H54 (cell line): ENCODE measurements at regions not wholly inside any gene's neighbourhood (a gene's known extent, or its start where the extent isn't known, plus 50 kb on each side); places are given as distances from the start of the nearest gene placed in this dataset.
A peak's percentile ranks its signal among the peaks of the same experiment; 100 is the strongest.

Experiments used
- DNase-seq: peaks from one replicate; pipeline ENCODE4 v3.0.0; 2011; ENCODE audit warnings: low spot score, mixed read lengths; ENCODE audit not compliant: insufficient read length
- FAIRE-seq: peaks from 3 replicates; lab custom pipeline; 2011; peaks lifted over from hg19 to GRCh38; lab: Jason Lieb, UNC
- POLR2A ChIP-seq: IDR thresholded peaks from 2 replicates; pipeline ENCODE4 v1.6.1; 2011; ENCODE audit warnings: low read depth, mild to moderate bottlenecking, low read length

DNA sequence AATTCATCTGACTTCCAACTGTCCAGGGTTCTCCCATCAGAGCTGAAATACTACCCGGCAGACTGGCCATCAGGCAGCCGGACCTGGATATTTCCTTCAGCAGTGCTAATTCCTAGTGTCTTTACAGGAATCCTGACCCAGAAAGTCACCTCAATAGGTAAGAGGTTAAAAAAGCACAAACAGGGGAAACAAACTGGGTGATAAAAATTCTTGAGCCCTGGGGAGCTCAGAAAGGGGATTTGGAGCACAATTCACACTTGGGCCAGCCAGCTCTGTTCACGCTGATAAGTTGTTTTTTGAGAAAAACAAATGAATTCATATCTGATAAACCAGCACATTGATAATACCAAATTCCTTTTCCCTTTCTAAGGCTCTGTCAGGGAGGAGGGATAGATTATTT is 104.0 kb downstream of the EDN1 start:
- TF ChIP-seq POLR2A = no peak
- no peak for DNase-seq
- no peak for FAIRE-seq

DNA sequence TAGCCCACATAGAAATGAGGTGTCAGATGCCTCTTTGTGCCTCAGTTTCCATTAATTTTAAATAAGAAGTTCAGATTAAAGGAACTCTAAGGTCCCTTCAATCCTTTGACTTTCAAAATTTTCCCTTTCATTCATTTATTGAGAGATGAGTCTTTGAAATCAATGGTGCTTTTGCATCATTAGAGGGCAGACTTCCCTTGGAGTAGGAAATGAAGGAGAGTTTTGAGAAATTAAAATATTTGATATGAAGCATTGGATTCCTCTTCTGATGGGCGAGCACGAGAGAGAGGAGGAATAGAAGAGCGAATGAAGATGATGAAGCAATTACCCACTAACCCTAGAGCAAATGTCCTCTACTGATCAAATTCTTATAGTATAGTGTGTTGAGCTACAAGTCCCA is 105.7 kb downstream of the EDN1 start:
- DNase-seq (no peak), FAIRE-seq (no peak)
- no peak for TF ChIP-seq POLR2A

DNA sequence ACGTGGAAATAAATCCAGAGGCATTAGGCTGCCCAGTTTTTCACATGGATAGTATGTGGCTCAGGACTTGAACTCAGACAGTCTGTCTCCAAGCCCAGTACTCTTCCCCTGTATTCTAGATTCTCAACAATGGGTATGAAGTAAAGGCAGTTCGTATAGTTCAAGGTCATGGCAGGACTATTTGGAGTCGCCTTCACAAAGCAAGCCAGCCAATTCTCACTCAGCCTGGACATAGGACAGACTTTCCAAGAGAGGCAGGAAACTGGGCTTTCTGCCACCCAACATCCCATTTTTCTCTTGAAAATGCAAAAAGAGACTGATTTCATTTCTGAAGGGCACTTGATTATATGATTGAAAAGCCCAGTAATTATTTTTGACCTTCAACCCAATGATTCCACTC is 111.0 kb downstream of the EDN1 start:
- FAIRE-seq = no peak
- no peak for TF ChIP-seq POLR2A
- DNase-seq = no peak

DNA sequence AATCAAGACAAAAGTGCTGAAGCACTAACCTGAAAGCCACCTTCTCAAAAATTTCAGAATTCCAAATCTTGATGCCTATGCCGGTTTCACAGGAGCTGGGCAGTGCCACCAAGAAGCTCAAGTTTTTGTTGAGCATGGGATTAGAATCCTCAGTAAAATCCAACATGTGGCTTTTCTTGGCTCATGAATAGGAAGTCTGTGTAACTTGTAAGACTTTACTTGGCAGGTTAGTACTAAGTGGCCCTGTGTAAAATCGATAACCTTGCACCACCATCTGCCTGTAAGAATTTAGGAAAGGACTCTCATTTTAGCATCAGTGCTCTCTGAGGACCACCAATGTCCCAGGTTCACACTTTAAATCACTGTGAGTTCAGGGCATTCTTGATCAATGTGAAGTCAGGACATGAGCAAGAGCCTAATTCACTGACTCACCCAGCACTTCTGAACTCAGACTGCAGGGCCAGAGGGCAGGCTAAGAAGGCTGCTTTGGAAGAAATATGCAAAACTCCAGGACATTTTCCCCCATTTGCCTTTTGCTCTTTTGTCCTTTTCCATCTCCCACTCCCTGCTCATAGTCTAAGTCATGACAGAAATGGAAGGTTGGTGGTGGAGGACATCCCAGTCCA is 113.2 kb downstream of the EDN1 start:
- no peak for TF ChIP-seq POLR2A

DNA sequence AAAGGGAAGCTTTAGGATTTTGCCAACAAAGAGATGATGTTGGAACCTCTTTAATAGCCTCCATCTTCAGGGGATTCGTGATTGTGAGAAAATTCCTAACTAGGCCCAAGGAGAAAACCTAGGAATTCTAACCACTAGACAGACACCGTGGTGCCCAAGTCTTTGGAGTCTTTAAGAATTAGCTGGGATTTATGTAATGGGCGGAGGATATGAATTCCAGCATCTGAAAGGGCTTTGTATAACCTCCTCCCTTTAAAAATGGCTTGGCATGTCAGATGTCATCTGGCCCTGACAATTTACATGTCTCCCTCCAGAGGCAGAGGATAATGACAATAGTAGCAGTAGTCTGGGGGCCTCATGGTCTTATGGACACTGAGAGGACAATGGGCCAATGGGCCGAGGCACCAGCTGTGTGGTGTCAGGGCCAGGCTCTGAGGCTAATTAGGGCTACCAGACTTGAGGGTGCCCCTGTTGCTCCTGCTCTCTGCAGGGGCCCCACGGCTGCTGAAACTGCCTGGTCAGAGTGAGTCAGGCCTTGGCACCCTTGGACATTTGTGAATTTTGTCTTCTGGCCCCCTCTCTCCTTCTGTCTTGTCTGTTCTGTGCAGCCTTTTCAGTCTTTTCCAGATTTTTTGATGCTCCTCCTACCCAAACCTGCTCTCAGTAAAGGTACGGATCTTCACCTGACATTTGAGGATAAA is 113.9 kb downstream of the EDN1 start:
- no peak for TF ChIP-seq POLR2A
- peak; percentile 23 for DNase-seq
- peak; percentile 88 for FAIRE-seq

More for the DNA sequence above, 113.2 kb downstream of the EDN1 start:
- peak; percentile 99 for FAIRE-seq
- peak; percentile 39 for DNase-seq

DNA sequence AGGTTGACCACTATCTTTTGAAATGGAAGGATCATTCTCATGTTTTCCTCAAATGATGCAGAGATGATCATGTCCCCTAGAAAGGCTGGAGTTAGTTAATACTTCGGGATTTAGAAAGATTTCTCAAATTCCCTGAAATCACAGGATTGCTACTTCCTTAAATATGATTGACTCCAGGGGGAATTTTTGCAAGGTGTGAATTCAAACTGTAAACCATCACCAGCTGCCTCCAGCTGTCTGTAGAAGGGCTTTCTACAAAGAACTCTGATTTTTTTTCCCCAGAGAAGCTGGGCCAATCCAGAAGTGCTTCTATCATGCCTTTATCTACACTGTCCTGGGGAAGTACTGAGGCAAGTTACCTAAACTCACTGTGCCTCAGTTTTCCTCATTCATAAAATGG is 114.5 kb downstream of the EDN1 start:
- TF ChIP-seq POLR2A = no peak
- DNase-seq = no peak
- FAIRE-seq = no peak

DNA sequence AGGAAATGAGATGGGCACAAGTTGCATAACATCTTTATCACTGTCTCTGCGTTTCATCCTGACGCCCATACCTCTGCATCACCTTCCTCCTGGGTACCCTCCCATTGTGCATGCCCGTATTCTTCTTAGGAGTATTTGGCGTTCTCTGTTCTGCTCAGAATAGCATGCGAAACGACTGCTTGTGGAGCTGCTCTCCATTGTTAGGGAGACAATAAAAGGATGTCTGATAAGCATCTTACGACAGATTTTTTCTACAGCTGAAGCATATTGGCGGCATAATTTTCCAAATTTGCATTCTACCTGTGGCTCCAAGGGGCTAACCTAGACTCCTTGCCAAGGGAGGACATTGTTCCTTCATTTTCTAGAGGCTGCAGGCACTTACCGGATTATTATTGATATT is 118.6 kb downstream of the EDN1 start:
- FAIRE-seq (no peak), DNase-seq (no peak)
- TF ChIP-seq POLR2A = no peak

DNA sequence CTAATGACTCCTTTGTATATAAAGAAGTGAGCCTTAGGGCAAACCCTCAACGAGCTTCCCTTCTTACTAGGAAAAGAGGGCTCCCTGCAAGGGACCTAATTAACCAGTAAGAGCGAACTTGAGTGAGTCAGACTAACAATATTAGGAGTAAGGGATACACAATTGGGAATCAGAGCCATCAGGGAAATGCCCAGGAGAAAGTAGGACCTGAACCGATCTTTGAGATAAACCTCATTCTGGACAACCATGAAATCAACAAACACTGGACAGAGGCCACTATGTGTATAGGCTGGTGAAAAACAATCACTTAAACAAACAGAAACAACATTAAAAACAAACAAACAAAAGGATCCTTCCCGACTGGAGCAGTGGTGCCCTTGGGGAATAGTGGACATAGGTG is 120.8 kb downstream of the EDN1 start:
- FAIRE-seq (no peak), DNase-seq (no peak)
- TF ChIP-seq POLR2A = no peak

DNA sequence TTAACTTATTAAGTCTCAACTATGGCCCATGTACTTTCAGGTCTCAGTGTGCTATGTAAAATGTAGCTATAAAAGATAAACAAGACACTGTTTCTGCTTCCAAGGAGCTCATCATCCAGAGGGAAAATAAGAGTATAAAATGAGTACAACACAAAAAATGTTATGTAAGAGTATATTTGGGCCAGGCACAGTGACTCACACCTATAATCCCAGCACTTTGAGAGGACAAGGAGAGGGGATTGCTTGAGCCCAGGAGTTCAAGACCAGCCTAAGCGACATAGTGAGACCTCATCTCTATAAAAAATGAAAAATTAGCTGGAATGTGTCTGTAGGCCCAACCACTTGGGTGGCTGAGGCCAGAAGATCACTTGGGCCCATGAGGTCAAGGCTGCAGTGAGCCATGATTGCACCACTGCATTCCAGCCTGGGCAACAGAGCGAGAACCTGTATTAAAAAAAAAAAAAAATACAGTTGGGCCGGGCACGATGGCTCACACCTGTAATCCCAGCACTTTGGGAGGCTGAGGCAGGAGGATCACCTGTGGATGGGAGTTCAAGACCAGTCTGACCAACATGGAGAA is 124.0 kb downstream of the EDN1 start:
- peak; percentile 57 for FAIRE-seq
- DNase-seq = no peak
- no peak for TF ChIP-seq POLR2A

DNA sequence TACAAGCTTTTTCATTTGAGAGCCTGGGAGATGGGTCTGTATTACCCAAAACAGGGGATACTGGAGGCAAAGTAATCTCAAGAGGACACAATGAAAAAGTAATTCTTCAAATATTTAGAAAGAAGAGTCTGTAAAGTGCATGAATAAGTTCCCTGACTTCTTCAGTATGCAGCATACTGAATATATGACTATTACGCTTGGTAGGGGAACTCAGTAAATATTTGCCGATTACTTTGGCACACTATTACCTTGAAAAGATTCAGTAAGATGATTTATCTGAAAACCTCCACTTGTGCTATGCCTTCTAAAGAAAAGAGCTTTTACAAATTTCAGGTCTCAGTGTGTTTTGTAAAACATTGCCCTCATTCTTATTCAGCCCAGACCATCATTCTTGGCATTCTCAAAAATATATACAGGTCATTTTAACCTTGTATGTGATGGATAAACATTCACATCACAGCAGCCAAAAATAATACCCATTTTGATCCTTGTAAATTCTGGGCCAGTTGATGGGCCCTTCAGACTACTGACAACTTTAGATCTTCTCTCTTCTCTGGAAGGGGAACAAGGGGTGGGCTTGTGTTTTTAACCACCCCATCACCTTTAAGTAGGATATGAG is 125.9 kb downstream of the EDN1 start:
- no peak for DNase-seq
- FAIRE-seq = no peak
- TF ChIP-seq POLR2A = no peak

DNA sequence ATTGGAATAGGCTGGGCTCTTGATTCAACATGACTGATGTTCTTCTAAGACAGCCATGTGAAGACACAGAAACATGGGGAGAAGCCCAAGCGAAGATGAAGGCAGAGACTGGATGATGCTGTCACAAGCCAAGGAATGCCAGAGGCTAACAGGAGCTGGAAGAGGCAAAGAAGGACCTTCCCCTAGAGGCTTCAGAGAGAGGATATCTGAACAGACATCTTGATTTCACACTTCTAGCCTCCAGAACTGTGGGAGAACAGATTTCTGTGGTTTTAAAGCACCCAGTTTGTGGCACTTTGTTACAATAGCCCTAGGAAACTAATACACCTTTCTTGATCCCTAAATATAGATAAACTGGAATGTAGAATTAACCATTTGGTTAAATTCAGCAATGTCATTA is 127.0 kb downstream of the EDN1 start:
- no peak for FAIRE-seq
- TF ChIP-seq POLR2A = no peak
- DNase-seq = no peak

DNA sequence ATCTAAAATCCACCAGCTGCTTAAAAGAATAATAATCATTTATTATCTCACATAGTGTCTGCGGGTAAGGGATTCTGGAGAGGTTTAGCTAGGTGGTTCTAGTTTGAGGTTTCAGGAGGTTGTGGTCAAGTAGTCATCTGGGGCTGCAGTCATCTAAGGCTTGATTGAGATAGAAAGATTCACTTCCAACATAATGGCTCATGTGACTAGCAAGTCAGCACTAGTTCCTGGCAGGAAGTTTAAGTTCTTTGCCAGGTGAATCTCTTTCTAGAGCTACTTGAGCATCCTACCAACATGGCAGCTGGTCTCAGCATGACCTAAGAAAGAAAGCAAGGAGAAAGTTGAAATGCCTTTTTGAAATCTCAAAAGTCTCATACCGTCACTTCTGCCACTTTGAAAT is 128.8 kb downstream of the EDN1 start:
- TF ChIP-seq POLR2A = no peak
- FAIRE-seq = peak; percentile 23
- DNase-seq = no peak

DNA sequence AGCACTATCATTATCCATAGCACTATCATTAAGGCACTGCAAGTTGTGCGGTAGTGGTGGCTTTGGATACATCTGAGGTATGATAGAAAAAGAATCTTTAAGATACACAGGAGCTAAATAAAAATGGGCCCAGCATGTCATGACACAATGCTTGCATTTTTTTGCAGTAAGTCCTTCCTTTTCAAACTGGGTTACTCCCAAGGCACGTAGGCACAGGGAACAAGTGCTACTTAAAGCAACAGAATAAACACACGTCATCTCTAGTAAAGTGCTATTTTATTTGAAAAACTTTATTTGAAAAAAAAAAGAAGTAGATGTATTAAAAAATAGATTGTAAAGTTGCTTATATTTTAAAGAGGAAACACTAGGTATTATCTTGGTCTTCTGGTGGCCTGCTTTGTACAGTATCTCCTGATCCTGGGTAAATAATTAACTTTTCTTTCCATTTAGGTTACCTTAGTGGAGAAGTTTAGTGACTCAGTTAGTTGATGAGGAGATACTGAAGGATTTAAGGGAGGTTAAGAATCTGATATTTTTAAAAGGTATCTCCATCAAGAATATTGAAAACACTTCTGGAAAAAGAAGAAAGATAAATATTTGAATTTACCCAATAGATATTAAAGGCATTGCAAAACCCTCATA is 129.6 kb downstream of the EDN1 start:
- no peak for FAIRE-seq
- DNase-seq = no peak
- TF ChIP-seq POLR2A = no peak

DNA sequence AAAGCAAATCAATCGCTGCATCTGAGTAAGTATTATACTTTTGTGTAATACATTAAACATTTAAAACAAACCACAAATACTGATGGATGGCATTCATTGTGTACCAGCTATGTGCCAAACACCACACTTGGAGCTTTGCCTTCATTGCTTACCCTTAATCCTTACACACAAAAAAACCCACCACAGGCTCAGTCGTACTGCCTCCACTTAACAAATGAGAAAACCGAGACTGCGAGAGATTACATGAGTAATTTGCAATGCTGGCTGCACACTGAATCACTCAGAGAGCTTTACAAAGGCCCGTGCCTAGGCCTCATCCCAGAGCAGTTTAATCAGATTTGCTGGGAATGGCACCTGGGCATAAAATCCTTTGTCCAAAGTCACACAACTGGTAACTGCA is 130.5 kb downstream of the EDN1 start:
- FAIRE-seq (peak; percentile 98), DNase-seq (peak; percentile 6)
- no peak for TF ChIP-seq POLR2A

DNA sequence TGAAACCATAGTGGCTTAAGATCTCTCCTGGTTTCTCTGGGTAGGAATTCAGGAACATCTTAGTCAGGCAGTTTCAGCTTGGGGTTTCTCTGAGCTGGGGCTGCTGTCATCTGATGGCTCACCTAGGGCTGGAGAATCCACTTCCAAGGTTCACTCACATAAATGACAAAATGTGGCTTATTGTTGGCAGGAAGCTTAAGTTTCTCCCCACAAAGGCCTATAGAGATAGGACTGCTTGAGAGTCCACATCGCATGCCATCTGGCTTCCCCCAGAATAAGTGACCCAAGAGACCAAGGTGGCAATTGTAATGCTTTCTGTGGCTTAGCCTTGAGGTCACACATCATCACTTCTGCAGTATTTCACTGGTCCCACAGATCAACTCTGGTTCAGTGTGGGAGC is 131.4 kb downstream of the EDN1 start:
- no peak for DNase-seq
- no peak for TF ChIP-seq POLR2A
- no peak for FAIRE-seq
